H9 (cell line): ENCODE measurements at regions not wholly inside any gene's neighbourhood (a gene's known extent, or its start where the extent isn't known, plus 50 kb on each side); places are given as distances from the start of the nearest gene placed in this dataset.

Experiments used
- DNase-seq: peaks from one replicate; pipeline ENCODE4 v3.0.0-alpha.2; 2017
- H2AFZ ChIP-seq: one replicate; pipeline ENCODE4 v1.6.1; 2013; ENCODE audit warnings: mild to moderate bottlenecking, low read length, control low read depth, moderate library complexity
- H2AK5ac ChIP-seq: 2 replicates; pipeline ENCODE4 v1.6.1; 2013; ENCODE audit warnings: low read length, control low read depth, mixed read lengths; ENCODE audit not compliant: insufficient read length
- H2BK120ac ChIP-seq: one replicate; pipeline ENCODE4 v1.6.1; 2013; ENCODE audit warnings: low read depth, mild to moderate bottlenecking, low read length, control low read depth, inconsistent platforms; ENCODE audit not compliant: poor library complexity, severe bottlenecking
- H2BK12ac ChIP-seq: 2 replicates; pipeline ENCODE4 v1.6.1; 2013; ENCODE audit warnings: low read length, control low read depth, mixed read lengths, low read depth; ENCODE audit not compliant: insufficient read length
- H2BK15ac ChIP-seq: 2 replicates; pipeline ENCODE4 v1.6.1; 2013; ENCODE audit warnings: low read depth, low read length, control low read depth
- H2BK20ac ChIP-seq: one replicate; pipeline ENCODE4 v1.6.1; 2013; ENCODE audit warnings: low read depth, mild to moderate bottlenecking, low read length, control low read depth, inconsistent platforms; ENCODE audit not compliant: poor library complexity, severe bottlenecking
- H2BK5ac ChIP-seq: 2 replicates; pipeline ENCODE4 v1.6.1; 2013; ENCODE audit warnings: low read length, control low read depth, mixed read lengths; ENCODE audit not compliant: insufficient read length
- H3K14ac ChIP-seq: 2 replicates; pipeline ENCODE4 v1.6.1; 2013; ENCODE audit warnings: low read length, control low read depth; ENCODE audit not compliant: insufficient read depth
- H3K18ac ChIP-seq: 2 replicates; pipeline ENCODE4 v1.6.1; 2013; ENCODE audit warnings: low read depth, mild to moderate bottlenecking, mixed read lengths, low read length, control low read depth; ENCODE audit not compliant: insufficient read length
- H3K23ac ChIP-seq: 2 replicates; pipeline ENCODE4 v1.6.1; 2013; ENCODE audit warnings: low read length, control low read depth, mixed read lengths, low read depth; ENCODE audit not compliant: insufficient read length
- H3K23me2 ChIP-seq: 2 replicates; pipeline ENCODE4 v1.6.1; 2013; ENCODE audit warnings: low read depth, mild to moderate bottlenecking, mixed read lengths, low read length, control low read depth; ENCODE audit not compliant: insufficient read length, poor library complexity, severe bottlenecking
- H3K27ac ChIP-seq: 2 replicates; pipeline ENCODE4 v1.5.1; 2013; ENCODE audit warnings: low read length, control low read depth, mixed read lengths, low read depth; ENCODE audit not compliant: insufficient read length
- H3K27me3 ChIP-seq: 2 replicates; pipeline ENCODE4 v1.6.1; 2013; ENCODE audit warnings: low read length, control low read depth, inconsistent platforms; ENCODE audit not compliant: insufficient read depth
- H3K4ac ChIP-seq: 2 replicates; pipeline ENCODE4 v1.6.1; 2013; ENCODE audit warnings: low read depth, mild to moderate bottlenecking, control low read depth, inconsistent platforms, low read length, moderate library complexity
- H3K4me1 ChIP-seq: 2 replicates; pipeline ENCODE4 v1.6.1; 2013; ENCODE audit warnings: low read length, control low read depth, inconsistent platforms; ENCODE audit not compliant: insufficient read depth
- H3K4me2 ChIP-seq: 2 replicates; pipeline ENCODE4 v1.6.1; 2013; ENCODE audit warnings: low read length, control low read depth, mixed read lengths; ENCODE audit not compliant: insufficient read length, insufficient read depth
- H3K56ac ChIP-seq: 2 replicates; pipeline ENCODE4 v1.6.1; 2013; ENCODE audit warnings: low read depth, mild to moderate bottlenecking, mixed read lengths, low read length, control low read depth; ENCODE audit not compliant: insufficient read length
- H3K79me1 ChIP-seq: 2 replicates; pipeline ENCODE4 v1.6.1; 2013; ENCODE audit warnings: low read depth, mild to moderate bottlenecking, moderate library complexity, low read length, control low read depth, inconsistent platforms; ENCODE audit not compliant: insufficient read depth, poor library complexity, severe bottlenecking
- H3K79me2 ChIP-seq: 2 replicates; pipeline ENCODE4 v1.6.1; 2013; ENCODE audit warnings: low read length, control low read depth, inconsistent platforms; ENCODE audit not compliant: insufficient read depth
- H3K9ac ChIP-seq: 2 replicates; pipeline ENCODE4 v1.6.1; 2013; ENCODE audit warnings: low read length, control low read depth, mixed read lengths; ENCODE audit not compliant: insufficient read length; ENCODE audit errors: extremely low read depth
- H3K9me3 ChIP-seq: one replicate; pipeline ENCODE4 v1.6.1; 2013; ENCODE audit warnings: low read depth, low read length, inconsistent platforms; ENCODE audit not compliant: control insufficient read depth
- H3T11ph ChIP-seq: one replicate; pipeline ENCODE4 v1.6.1; 2013; ENCODE audit warnings: mild to moderate bottlenecking, low read length, control low read depth, inconsistent platforms
- H4K20me1 ChIP-seq: one replicate; pipeline ENCODE4 v1.6.1; 2013; ENCODE audit not compliant: control insufficient read depth, insufficient read length, insufficient read depth
- H4K5ac ChIP-seq: 2 replicates; pipeline ENCODE4 v1.6.1; 2013; ENCODE audit warnings: low read depth, mild to moderate bottlenecking, mixed read lengths, low read length, control low read depth; ENCODE audit not compliant: insufficient read length
- H4K8ac ChIP-seq: replicated peaks from 2 replicates; pipeline ENCODE4 v1.6.1; 2013; ENCODE audit warnings: low read length, control low read depth, mixed read lengths, low read depth; ENCODE audit not compliant: insufficient read length
- H4K91ac ChIP-seq: 2 replicates; pipeline ENCODE4 v1.6.1; 2013; ENCODE audit warnings: low read depth, mild to moderate bottlenecking, moderate library complexity, mixed read lengths, low read length, control low read depth; ENCODE audit not compliant: insufficient read length
- H3K27ac Mint-ChIP-seq, 3 experiments: 2 replicates in 2 of 3; 3 replicates in 1 of 3; pipeline ENCODE4 v1.8.0; 2020 to 2021; ENCODE audit warnings: mixed read lengths in 3 of 3, mild to moderate bottlenecking in 1 of 3, moderate library complexity in 1 of 3
- H3K27me3 Mint-ChIP-seq: 2 replicates; pipeline ENCODE4 v1.8.0; 2021; ENCODE audit warnings: low read depth, mild to moderate bottlenecking, moderate library complexity, mixed read lengths
- H3K36me3 Mint-ChIP-seq, 3 experiments: 2 replicates in 2 of 3; 3 replicates in 1 of 3; pipeline ENCODE4 v1.8.0; 2020 to 2021; ENCODE audit warnings: low read depth in 3 of 3, mixed read lengths in 3 of 3; ENCODE audit not compliant: insufficient read depth in 1 of 3
- H3K4me1 Mint-ChIP-seq, 2 experiments: 2 replicates each; pipeline ENCODE4 v1.8.0; 2020; ENCODE audit warnings: mixed read lengths in 2 of 2
- H3K4me3 Mint-ChIP-seq, 2 experiments: 2 replicates in 1 of 2; 3 replicates in 1 of 2; pipeline ENCODE4 v1.8.0; 2020 to 2021; ENCODE audit warnings: mild to moderate bottlenecking in 2 of 2, mixed read lengths in 2 of 2, moderate library complexity in 1 of 2
- H3K9me3 Mint-ChIP-seq, 2 experiments: 2 replicates in 1 of 2; 3 replicates in 1 of 2; pipeline ENCODE4 v1.8.0; 2020; ENCODE audit warnings: mild to moderate bottlenecking in 2 of 2, mixed read lengths in 2 of 2, moderate library complexity in 1 of 2
- CTCF ChIP-seq: fragments of 200-600 bp; sonication (generic); conservative IDR thresholded peaks from 3 replicates; pipeline ENCODE4 v1.8.0; 2021; ENCODE audit warnings: antibody characterized with exemption, mild to moderate bottlenecking
- WGBS: extraction: QIAGEN DNeasy Blood & Tissue Kit; methylation state at CpG from one replicate; pipeline ENCODE4 v1.1.7; 2013; ENCODE audit warnings: missing lambda C conversion rate, low lambda C conversion rate, mixed read lengths; ENCODE audit not compliant: insufficient read length; ENCODE audit errors: extremely low coverage; 5-methylcytosine and 5-hydroxymethylcytosine counted together

- H3K27ac Mint-ChIP-seq = no peak overlapping the region
- peaks cover 0 to 2% of the 10 kb centered on the region in 2 experiments; a peak in 1 of 5 replicates for H3K9me3 Mint-ChIP-seq
- H3K79me2 ChIP-seq = no peaks in the 10 kb centered on the region
- H2AK5ac ChIP-seq = no peak overlapping the region
- no peak overlapping the region for H3K4me2 ChIP-seq
- H3T11ph ChIP-seq = no peak overlapping the region
- peaks cover 2% of the 10 kb centered on the region for H3K23me2 ChIP-seq
- H3K4me1 ChIP-seq = no peaks in the 10 kb centered on the region
- H3K4me3 Mint-ChIP-seq = no peak overlapping the region
- no peaks in the 10 kb centered on the region for H3K79me1 ChIP-seq
- H3K56ac ChIP-seq = no peak overlapping the region
- H2AFZ ChIP-seq = no peak overlapping the region
- H2BK5ac ChIP-seq = no peak overlapping the region
- no peak for DNase-seq
- no peak for TF ChIP-seq CTCF
- no peaks in the 10 kb centered on the region for H3K9me3 ChIP-seq
- no peak overlapping the region for H2BK12ac ChIP-seq
- no peak overlapping the region for H3K23ac ChIP-seq
- H3K27me3 ChIP-seq = no peaks in the 10 kb centered on the region
- no peaks in the 10 kb centered on the region; a peak in 1 of 4 replicates for H3K4me1 Mint-ChIP-seq
- no peak overlapping the region for H3K9ac ChIP-seq
- no peak overlapping the region for H3K27ac ChIP-seq
- H3K14ac ChIP-seq = no peak overlapping the region
- WGBS = no CpG with 5 or more reads among the region's 3 CpGs
- no peak overlapping the region for H2BK15ac ChIP-seq
- H3K36me3 Mint-ChIP-seq = no peaks in the 10 kb centered on the region
- H2BK120ac ChIP-seq = no peak overlapping the region
- H4K20me1 ChIP-seq = no peaks in the 10 kb centered on the region
- H4K91ac ChIP-seq = no peak overlapping the region
- H4K5ac ChIP-seq = no peak overlapping the region
- no peak overlapping the region for H2BK20ac ChIP-seq
- no peak overlapping the region for H3K4ac ChIP-seq
- H3K18ac ChIP-seq = no peak overlapping the region
- H4K8ac ChIP-seq = no peak overlapping the region
- no peaks in the 10 kb centered on the region; the same call in 1 of the 2 replicates for H3K27me3 Mint-ChIP-seq
Observed at GRCh38 chr21:28749536-28749935, 243.1 kb downstream of the LTN1 start.
